ENCODE measurements at regions not wholly inside any gene's neighbourhood (a gene's known extent, or its start where the extent isn't known, plus 50 kb on each side); places are given as distances from the start of the nearest gene placed in this dataset.

DNA sequence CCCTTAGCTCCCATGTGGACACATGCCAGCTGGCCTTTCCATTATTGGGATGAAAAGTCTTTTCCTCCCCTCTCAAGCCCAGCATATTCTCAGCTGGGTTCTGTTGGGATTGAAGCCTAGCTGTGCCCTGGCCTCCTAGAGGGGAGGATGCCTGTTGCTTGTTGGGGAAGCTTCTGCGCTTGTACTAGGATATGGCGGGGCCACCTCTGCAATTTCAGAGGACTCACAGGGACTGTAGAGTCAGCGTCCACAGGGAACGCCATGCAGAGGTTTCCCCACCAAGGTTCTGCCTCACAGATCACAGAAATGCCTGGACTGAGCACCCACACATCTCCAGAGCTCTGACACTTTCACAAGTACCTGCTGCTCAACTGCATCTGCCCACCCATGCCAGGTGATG lies 288.7 kb upstream of the FOXQ1 start:
- no peak for DNase-seq

DNA sequence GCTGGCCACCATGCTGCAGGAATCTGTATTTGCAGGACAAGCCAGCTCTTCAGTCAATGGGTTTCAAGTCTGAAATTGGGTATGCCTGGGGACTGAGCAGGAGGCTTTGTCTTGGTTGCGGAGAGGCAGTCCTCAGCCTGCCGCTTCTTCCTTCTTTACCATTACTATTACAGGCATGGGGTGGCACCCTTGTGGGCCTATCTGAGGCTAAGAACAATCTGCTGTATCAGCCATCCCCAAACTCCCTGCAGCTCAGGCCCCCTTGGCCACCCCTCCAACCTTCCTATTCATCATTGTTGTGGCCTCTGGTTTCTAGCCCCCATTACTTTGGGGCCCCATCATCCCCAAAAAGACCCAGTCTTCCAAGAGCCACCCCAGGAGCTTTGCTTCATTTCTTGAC lies 289.2 kb upstream of the FOXQ1 start:
- no peak for DNase-seq

DNA sequence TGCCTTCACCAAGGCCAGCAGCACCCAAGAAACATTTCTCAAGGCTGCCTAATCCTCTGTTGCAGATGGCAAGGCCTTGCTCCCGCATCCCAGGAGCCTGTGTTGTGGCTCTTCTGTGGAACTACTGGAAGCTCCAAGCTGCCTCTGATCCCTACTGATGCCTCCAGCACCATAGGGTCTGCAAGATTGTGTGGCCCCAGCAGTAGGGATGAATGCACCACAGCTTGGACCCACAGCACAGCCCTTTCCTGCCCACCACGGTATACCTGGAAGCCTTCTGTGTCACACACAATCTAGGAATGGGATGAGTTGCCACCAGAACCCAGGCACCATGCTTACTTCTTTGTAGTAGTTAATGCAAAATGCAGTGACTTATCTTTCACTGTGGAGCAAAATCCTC lies 291.1 kb upstream of the FOXQ1 start:
- DNase-seq: no peak

DNA sequence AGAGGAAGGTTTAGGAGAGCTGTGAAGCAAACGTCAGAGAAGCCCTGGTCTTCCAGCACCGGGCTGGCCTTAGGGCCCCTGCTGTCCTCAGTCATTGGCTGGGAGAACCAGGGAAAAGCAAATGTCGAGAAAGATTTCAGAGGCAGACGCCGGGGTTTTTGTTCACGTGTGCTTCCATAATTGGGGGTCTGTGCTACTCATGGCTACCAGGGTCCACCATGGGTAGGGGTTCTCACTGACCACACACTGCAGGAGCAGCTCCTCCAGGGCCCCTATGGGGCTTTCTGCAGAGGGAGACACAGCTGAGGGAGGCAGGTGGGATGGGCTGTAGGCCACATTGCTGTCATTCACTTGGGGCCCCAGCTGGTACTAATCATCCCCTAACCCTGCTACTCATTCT lies 291.8 kb upstream of the FOXQ1 start:
- no peak for DNase-seq

DNA sequence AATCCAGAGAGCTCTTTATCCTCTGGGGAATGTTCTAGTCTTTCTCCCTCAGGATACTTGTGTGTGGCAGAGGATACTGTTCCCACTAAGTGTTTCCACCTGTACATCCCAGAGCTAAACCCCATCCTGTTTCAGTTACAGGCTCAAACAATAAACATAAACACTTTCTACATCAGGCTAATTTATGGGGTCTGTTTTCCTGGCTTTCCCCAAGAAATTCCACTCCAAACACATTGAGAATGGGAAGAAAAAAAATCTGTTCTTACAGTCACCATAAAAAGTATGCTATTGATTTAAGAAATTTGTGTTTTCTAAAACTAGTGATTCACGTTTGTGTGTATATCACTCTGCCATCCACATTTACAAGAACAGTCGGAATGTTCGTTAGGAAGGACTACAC lies 293.9 kb upstream of the FOXQ1 start:
- DNase-seq: no peak

DNA sequence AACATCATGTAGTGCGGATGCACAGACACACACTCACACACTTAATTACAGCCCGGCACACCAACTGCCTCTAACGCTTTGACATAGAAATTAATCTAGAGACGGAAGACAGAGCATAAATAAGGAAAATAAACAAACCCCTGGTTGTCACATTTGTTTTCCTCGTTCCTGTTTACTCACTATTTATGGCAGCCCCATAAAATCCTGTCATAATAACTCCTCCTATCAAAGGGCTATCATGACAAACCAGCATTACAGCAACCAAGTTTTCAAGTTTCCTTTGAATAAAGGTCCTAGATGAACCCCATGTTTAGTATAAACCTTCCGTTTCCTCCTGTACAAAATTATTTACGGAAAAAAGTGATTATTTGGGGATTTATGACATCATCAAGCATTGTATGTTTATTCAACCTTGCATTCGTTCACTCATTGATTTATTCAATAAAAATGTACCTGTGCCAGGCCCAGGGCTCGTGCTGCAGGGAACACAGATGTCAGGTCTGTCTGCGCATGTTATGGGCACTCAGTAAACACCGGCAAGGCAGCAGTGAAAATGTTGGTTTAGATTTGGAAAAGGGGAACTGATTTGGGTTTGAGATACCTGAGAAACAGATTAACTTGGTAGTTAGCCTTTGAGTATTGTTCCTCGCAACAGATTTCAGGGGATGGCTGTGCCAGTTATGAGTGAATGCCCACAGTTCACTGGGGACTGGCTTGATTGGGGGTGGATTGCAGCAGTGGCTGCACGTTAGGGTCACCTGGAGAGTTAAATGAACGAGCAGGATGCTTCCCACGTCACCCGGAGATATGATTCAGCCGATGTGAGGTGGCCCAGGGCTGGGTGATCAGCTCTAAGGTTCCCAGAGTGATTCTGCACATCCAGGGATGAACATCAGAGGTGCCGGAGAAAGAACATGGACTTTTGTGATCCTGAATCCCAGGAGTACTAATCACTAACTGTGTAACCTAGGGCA lies 295.3 kb upstream of the FOXQ1 start:
- DNase-seq: no peak

DNA sequence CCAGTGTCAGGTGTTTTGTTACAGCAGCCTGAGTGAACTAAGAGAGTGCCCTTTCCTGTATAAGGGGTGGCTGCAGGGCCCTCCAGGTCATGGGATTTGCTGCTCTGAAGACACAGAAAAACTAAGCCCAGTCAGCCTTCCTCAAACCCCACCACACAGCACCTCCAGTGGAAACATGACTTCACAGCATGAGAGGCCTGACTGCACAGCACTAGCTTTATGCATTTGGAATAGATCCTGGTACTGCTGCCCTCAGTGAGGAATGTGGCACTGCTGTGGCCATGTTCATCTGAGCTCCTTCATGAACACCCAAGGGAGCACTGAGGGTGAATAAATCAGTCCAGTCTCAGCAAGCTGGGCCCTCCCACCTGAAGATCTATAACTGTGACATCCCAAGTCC lies 296.1 kb upstream of the FOXQ1 start:
- no peak for DNase-seq

DNA sequence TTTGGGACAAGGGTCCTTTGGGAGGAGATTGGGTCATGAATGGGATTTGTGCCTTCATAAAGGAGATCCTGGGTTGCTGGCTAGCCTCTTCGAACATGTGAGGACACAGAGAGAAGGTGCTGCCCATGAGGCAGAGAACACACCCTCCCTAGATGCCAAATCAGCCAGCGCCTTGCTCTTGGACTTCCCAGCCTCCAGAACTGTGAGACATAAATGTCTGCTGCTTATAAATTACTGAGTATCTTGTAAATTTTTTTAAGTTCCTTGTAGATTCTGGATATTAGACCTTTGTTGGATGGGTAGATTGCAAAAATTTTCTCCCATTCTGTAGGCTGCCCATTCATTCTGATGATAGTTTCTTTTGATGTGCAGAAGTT lies 297.5 kb upstream of the FOXQ1 start:
- no peak for DNase-seq

DNA sequence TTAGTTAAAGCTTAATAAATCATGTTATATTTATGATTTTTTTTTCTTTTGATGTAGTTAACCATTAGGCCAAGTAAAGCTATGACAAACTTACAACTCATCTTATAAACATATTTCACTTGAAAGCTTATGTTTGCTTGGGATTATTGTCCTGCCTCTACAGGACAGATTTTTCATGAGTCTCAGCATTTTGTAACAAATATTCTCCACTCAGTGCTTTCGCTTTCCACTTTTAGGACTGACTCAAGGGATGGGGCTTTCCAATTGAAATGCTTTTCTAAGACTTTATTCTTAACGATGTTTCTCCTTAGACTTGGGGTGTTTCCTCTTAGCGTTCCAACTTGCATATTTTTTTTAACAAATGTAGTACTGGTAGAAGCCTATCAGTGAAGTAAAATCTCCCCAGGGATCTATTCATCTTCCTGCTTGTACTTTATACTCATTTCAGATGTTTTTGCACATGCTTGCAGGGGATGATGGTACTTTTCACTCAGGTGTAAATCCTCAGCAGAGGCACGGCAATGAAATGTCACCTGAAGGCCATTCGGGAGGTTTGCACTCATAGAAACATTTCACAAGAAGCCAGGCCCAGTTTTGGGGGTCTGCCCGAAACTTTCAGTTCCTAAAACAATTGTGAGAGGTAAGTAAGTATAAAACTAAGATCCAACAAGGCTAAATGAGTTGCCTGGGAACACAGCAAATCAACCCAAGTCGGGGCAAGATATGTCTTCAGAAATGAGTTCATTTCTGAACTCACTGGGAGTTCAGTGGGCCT lies 298.1 kb upstream of the FOXQ1 start:
- DNase-seq: no peak

DNA sequence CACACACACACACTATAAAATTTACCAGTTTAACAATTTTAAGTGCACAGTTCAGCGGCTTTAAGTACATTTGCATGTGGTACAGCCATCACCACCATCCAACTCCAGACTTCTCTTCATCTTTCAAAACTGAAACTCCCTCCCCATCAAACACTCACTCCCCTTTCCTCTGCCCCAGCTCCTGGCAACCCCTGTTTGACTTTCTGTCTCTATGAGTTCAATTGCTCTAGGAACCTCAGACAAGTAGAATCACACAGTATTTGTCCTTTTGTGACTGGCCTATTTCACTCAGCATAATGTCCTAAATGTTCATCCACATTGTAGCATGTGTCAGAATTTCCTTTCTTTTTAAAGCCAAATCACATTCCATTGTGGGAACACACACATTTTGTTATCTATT lies 302.8 kb upstream of the FOXQ1 start:
- DNase-seq: no peak

DNA sequence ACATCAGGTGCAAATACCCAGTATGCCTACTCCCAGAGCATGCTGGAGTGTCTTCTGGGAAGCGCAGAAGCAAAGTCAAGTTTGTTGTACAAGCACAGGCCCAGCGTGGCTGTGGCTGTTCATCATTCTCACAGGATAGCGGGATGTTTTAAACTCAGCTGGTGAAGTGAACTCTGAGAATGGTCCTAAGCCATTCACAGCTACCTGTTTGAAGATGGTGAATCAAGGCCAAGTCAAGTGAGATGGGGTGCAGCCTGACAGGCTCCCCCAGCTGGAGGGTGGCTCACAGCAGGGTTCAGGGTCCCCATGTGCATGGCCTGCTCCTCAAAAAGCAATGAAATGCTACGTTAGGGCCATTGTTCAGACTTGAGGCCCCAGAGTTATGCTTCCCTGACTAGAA lies 304.7 kb upstream of the FOXQ1 start:
- DNase-seq: no peak

DNA sequence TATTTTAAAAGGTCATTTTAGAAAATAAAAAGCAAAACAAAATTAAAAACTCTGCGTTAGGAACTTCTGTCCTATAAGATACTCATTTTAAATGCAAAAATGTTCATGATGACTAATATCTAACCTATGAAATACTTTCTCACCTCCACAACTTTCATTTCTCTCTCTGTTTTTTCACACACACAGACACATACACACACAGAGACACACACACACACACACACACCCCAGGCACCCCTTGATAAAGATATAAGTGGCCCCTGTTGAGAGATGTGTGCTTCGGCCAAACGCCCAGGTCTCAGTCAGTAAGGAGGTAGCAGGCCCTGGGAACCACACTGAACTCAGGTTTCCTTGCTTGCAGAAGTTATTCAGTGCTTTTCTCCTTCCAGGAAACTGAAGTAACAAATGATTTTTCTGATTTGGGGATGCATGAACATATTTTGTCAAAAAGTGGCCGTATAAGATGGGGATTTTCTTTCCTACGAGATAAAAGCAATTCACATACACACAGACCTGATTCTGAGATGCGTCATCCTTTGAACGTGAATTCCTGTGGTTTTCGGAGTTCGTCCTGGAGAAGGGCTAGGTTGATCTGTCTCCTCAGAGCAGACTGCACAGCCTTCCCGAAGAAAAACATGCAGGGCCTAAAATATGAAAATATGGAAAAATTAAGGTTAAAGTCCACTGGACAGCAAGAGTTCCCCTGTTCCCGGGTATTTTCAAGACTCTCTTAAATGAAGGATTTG lies 306.8 kb upstream of the FOXQ1 start:
- DNase-seq: no peak

DNA sequence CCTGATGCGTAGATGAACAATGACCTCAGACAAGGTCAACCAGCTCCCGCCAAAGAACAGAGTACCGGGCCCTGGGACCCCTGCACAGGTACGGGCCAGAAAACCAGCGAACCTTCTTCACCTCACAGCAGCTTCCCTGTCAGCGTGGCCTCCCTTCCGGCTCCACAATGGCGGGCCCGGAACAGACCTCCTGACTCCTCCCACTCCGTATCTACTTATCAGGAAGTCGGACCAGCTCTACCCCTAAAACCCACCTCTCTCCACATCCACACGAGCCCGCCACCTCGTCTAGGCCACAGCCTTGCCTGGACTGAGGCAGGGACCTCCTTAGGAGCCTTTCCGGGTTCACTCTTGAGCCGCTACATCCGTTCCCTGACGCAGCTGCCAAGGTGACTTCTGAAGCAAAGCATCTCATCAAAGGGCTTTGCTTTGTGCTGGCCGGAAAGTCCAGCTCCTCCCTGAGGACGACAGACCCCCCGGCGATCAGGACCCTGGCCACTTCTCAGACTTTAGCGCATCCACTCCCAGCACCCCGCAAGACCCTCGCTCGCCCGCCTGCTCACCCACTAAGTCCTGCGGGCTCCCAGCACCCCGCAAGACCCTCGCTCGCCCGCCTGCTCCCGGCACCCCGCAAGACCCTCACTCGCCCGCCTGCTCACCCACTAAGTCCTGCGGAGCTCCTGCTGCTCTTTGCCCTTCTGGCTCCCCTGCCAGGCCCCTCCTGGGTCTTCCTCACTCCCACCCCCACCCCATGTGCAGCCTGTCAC lies 308.3 kb upstream of the FOXQ1 start:
- no peak for DNase-seq

DNA sequence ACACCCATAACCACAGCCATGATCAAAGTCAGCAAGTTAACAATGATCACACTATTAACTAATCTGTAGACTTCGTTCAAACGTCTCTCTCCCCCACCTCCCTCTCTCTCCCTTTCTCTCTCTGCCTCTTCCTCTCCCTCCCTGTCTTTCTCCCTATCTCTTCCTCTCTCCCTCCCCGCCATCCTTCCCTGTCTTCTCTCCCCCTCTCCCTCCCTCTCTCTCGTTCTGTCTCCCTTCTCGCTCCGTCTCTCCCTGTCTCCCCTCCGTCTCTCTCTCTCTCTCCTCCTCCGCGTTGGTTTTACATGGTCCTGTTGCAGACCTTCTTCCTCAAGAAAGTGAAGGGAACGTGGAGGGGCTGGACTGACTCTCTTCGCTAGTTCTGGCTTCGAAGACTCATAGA lies 308.9 kb upstream of the FOXQ1 start:
- DNase-seq: no peak

DNA sequence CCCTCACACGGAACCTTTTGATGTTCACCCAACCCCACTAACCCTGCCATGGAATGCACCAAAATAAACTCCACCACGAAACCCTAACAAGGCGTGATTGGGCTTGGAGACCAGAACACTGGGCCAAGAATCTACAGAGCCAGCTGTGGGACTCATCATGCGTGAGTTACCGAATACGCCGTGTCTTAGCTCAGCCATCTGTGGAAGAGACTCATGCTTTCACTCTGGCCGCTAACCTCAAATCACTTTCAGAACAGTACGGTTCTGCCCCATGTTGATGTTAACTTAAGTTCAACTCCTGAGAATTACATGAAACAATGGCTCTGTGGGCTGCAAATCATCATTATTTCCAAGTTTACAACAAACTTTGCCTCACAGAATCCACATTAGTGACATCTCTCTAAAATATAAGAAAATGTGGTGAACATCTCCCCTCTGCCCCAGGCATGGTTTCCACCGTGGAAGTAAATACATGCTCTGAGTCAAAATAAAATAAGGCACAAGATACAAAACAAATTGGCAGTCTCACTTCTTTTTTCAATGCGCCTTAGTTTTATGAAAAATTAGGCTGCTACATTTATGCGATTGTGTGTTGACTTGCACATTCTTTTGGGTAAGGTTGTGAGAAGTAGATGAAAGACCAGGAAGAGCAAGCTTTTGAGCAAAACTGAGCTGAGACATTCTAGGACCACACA lies 308.9 kb upstream of the EXOC2 start:
- DNase-seq: no peak

DNA sequence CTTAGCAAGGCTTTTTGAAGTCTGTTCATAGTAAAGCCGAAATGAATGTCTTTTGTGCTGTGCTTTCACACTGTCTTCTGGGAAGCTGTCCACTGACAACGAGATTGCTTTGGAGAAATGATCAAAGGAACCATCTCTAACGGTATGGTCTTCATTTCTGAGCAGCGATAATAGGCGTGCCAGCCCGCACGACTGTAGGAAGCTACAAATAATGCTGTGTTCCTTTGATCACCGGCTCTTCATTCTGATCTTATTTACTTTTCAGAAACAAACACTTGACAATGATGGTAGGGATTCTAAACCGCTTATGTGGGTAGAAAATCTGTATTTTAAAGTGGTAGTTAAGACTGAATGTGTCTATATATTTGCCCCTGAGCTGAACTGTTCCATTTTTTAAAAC lies 306.6 kb upstream of the EXOC2 start:
- DNase-seq: no peak

DNA sequence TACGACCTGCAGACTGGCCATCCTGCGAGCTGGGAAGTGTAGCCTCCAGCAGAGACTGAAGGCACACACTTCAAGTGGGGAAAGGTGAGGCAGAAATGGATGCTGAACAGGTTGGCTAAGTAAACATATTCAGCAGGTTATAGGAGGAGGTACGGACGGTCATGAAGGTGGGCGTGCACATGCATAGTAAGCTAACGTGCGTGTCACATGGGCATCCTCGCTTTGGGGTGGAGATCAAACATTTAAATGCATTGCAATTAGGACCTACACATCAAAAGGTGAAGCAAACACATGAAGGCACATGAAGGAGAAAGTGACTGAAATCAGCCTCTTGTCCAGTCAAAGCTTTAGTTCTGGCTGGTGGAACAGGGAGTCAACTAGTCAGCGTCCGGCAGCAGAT lies 305.6 kb upstream of the EXOC2 start:
- no peak for DNase-seq

DNA sequence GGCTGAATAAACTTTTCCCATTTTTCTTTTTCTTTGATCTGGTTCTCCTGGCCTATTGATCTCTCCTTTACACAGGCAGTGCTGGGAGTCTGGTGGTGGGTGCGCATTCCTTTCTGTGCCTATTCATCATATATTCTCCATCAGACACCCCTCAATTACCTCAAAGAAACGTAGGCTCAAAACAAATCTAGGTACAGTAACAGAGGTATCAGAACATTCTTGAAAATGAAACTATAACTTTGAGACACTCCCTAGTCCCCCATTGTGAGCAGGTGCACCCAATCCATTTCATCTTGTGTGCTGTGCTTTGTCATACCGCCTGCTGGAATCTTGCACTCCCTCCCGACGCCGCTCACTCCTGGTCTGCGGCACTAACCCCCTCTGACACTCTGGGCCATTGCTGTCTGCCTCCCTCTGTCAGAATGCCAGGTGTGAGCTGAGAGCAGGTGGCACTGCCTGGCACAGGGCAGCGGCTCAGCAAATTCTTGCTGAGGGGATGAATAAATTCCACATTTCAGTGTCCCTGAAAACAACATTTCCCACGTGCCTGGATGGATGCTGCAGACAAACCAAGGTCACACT lies 303.4 kb upstream of the EXOC2 start:
- no peak for DNase-seq

DNA sequence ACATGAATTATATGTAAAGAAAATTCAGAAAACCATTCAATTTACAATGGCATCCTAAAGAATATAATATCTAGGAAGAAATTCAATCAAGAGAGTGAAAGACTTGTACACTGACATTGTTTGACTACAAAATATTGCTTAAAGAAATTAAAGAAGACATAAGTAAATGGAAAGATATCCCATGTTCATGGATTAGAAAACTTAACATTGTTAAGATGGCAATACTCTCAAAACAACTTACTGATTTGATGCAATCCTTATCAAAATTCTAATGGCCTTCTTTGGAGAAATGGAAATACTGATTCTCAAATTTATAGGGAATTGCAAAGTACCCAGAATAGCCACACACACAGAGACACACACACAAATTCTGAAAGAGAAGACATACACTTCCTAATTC lies 298.3 kb upstream of the EXOC2 start:
- no peak for DNase-seq

DNA sequence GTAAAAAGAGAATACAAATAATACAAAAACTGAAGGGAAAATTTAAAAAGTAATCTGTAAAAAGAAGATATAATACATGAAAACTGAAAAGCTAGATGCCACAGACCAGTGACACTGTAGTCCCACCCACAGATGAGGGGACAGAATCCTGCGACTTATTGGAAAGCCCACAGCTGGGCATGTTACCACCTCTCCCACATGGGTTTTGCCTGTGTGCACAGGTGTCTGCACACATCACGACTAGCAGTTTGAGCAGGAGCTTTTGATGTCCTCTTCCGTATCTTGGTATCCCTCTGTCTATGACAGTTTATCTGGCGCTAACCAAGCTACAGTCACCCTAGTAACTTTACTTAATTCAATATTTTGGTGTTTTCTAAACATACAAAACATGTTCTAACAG lies 291.1 kb upstream of the EXOC2 start:
- no peak for DNase-seq

DNA sequence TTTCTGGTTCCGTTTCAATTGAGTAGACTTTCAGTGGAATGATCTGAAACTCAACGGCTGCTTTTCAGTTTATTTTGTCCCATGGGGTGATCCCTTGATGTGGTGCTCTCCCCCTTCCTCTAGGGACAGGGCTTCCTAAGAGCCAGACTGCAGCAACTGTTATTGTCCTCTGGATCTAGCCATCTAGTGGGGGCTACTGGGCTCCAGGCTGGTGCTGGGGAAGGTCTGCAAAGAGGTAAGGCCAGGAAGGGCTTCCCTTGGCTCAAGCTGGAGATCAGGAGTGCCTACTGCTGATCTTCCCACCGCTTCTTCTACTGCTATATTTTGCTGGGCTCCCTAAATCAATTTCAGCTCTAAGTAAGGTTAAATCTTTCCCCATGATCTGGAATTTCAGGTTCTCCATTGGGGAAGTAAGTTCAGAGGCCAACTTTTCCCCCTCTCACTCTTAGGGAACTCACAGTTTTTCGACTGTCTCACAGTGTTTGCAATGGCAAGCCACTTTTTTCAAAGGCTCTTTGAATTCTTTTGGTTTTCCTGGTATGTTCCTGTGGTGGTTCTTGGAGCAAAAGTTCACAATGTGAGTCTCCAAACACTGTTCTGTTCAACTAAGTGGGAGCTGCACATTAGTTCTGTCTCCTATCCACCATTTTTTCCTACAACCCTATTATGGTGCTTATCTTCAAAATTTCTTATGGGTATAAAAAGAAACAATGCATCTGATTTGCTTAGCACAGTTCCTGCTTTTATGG lies 286.2 kb upstream of the EXOC2 start:
- no peak for DNase-seq

Measured in amniotic stem cell (primary cell).